ENCODE measurements at regions not wholly inside any gene's neighbourhood (a gene's known extent, or its start where the extent isn't known, plus 50 kb on each side); places are given as distances from the start of the nearest gene placed in this dataset.

- no peak for TF ChIP-seq CTCF (IDR thresholded peaks at IDR 0.05)
- no peak for TF ChIP-seq ZFX (IDR thresholded peaks at IDR 0.05; ENCODE audit: borderline replicate concordance)
These were observed 181.9 kb upstream of the MRPS30 start for GRCh38 chr5:44626846-44627245.

Data from 22Rv1 (cell line).